ENCODE measurements at regions not wholly inside any gene's neighbourhood (a gene's known extent, or its start where the extent isn't known, plus 50 kb on each side); places are given as distances from the start of the nearest gene placed in this dataset.
"Not testable (repeated sequence)": the region's sequence is repeated elsewhere in the genome, so short reads cannot be mapped to it uniquely, and the experiment has no call there.

- DNase-seq, result no peak
These were observed 198.1 kb upstream of the WWC1 start for GRCh38 chr5:168093200-168093910.

GRCh38 chr5:168096525-168096924 lies 194.9 kb upstream of the WWC1 start:
- DNase-seq, result no peak

DNA sequence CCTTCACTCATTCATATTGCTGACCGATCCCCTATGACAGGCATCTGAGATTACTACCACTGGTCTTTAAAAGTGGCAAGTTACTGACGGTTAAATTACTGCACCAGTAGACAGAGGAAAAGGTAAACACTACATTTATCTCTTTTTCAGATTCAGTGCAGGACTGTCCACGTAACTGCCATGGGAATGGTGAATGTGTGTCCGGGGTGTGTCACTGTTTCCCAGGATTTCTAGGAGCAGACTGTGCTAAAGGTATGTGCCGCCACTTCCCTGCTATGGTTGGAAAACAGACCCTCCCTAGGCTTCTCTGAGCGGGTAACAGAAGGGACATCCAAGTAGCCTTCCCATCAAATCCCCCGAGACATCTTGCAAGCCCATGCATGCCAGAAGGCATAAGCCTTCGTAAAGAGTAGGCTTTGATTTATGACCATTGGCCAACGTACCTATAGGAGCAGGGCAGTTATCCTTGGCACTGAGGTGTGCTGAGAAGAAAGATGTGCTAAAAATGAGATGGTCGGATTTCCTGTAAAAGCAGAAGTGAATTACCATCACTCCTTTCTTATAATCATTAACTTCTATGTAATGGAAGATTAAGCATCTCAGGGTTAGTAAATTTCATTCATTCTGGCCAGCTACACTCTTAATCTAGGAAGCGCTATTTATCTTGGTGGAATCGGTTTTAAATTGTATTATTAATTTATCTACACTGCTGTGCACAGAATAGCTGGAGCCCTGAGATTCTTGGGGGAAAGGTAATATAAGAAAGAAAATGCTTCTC lies 193.4 kb upstream of the WWC1 start:
- no peak for DNase-seq

GRCh38 chr5:168101352-168101751 lies 190.1 kb upstream of the WWC1 start:
- no peak for DNase-seq

DNA sequence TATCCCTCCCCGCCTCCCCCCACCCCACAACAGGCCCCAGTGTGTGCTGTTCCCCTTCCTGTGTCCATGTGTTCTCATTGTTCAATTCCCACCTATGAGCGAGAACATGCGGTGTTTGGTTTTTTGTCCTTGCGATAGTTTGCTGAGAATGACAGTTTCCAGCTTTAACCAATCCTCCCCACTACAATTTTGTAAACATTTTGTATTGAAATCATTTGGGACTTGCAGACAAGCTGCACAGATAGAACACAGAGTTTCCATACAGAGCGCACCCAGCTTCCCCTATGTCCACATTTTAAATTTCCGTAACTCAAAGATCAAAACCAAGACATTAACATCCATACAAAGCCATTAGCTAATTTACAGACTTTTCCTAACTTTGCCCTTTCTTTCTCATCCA lies 188.4 kb upstream of the WWC1 start:
- not testable (repeated sequence) for DNase-seq

DNA sequence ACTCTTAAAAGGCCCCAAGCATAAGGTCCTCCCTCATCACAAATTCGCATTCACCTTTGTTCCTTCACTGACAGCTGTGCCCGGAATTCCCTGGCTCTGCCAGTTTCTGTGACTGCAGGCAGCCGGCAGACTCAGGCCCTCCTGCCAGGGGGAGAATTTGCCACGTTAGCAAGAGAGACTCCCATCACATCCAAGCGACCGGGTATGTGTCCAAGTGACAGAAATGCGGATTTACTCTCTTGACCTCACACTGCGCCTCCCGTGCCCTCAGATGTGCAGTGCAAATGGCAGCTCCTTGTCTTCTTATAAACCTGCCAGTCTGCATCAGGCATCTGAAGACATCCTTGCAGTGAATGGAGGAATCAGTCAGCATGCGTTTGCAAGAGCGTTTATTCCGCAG lies 187.1 kb upstream of the WWC1 start:
- DNase-seq, result no peak

- DNase-seq, result no peak
These were observed 186.5 kb upstream of the WWC1 start for GRCh38 chr5:168104811-168105481.

GRCh38 chr5:168106008-168106761 lies 185.3 kb upstream of the WWC1 start:
- no peak for DNase-seq

GRCh38 chr5:168109441-168109840 lies 182.0 kb upstream of the WWC1 start:
- no peak for DNase-seq

- no peak for DNase-seq
These were observed 181.1 kb upstream of the WWC1 start for GRCh38 chr5:168110384-168110783.

DNA sequence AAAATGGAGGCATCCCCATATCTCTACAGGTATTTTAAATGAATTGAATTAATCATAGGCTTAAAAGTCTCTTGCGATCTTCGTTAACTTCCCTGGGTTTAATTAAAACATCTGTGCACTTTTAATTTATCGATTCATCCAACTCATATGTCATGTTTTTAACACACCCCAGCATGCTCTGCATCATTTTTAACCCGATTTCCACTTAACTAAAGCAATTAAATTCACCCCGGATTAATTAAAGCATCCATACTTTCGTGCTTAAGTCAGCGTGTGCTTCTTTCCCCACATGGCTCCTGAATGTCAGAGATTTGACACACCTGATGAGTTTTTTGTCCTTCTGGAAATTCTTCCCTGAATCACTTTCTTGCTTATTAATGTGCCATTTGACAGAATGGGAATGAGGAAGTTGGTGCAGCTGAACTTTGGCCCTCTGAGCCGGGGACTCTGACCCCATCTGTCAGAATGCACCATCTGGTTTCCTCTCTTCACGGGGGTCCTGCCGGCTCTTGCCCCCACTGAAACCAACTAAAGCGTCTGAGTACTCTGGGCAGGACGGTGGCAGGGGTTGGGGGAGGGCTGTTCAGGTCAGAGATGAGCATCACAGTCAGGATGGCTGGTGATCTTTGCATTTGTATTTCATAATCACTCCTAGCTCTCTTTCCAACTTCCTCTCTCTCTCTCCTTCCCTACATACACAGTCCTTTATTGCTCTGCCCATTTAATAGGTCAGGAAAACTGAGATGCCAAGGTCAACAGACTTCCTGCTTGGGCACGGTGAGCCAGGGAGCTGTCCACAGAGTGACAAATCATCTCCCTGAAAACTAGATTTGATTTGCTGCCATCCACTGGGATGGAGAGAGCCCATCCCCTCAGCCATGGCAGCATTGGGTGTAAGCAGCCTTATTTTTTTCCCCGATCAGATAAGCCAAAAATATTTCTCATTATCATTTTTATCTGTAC lies 180.3 kb upstream of the WWC1 start:
- no peak for DNase-seq

DNA sequence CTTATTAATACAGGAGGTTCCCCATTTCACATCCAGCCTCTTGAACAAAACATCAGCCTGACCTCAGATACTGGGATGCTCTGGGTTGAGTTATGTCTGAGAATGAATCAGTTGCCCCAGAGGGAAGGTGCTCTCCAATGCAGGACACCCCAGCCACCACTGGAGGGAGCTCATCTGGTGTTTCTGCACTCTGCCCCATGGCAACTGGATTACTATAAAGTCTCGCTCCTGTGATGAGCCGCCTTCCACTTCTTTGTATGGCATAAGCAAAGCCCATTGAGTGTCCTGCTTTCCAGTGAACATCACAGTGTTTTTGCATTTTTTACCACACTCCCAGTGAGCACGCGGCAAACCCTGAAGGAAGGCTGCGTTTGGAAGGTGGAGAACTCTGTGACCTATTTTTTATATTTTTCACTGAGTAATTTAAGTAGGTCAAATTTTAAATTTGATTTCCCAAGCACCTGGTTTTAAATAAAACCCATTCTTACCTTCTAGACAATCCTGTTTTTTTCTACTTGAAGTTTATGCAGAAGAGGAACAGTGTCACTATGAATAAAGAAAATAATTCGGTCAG lies 176.9 kb upstream of the WWC1 start:
- DNase-seq, result peak; percentile 36

DNA sequence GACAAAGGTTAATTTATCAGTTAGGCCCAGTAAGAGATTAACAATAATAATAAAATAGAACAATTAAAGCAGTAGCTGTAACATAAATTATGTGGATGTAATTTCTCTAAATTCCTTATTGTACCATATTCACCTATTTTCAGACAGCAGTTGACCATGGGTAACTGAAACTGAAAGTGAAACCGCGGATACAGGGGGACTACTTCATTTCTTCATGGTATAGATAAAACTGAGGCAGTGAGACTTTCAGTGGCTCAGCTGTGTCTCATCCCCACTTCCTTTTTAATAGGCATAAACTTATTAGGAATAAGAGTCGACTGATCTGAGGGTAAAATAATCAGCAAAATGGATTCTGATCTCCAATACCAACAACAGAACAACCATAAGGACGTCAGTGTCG lies 174.0 kb upstream of the WWC1 start:
- DNase-seq, result no peak

- DNase-seq, result peak; percentile 3
These were observed 173.3 kb upstream of the WWC1 start for GRCh38 chr5:168118042-168118668.

DNA sequence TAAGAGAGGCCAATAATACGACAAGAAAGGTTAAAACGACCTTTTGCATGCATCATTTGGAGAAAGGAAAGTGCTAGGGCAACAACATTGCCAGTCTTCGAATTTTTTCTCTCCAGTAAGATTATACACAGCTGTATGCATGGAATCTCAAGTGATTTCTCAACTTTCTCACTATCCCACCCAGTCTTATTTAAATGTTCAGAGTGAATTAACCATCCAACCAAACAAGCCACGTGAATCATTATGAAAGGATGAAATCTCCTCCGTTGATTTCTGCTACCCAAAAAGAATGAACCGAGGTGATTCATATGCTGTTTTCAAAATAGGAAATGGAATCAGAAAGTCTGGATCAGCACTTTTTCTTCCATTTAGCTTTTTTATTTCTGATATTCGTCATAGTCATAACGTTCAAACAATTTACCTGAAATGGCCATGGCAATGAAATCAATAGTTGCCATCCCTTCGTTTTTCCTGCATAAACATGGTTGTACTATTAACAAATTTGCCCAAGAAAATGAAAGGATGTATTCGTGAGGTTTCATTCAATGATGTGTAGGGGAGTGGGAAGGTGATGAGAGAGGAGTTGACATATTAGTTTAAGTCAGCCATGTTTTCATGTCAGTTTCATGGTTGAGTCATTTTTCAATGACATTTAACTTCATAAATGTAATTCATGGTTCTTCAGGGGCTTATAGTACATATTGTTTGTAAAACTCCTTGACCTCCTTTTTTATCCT lies 170.9 kb upstream of the WWC1 start:
- no peak for DNase-seq

- no peak for DNase-seq
These were observed 170.3 kb upstream of the WWC1 start for GRCh38 chr5:168121138-168121494.

GRCh38 chr5:168123631-168124528 lies 167.6 kb upstream of the WWC1 start:
- DNase-seq, result no peak

DNA sequence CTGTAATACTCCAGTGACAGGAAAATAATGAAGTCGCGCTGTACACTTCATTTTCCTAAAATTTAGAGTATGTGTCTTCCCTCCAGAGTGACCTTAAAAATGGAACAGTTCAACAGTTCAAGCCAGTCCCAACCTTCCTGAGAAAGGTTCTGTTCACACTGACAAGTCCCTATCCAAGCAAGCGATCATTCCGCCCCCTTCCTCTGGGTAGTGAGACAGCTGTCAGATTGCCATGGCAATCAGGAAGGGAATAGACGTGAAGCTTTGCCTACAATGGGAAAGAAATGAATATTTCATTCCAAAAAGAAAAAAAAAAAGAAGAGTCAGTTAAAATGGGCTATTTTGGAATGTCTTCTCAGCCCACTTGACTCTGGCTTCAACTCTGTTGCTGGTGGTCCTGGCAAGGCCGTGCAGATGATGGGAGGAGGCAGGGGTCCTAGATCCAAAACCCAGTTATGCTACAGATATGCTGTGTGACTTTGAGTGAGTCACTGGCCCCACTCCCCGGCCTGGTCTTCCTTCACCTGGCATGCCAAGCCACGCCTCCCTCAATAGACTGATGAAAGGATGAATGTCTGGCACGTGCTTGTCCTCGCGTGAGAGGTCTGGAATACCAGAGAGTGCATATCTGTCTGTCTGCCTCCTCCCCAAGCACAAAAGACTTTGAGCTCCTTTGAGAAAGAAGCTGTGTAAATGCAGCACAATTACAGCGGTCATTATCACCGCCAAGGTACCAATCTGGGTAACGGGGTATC lies 165.8 kb upstream of the WWC1 start:
- DNase-seq, result no peak

- DNase-seq, result no peak
These were observed 164.8 kb upstream of the WWC1 start for GRCh38 chr5:168126606-168127005.

Measured in NCI-H1436 (cell line).